Endodermal cell (in vitro differentiated cells): ENCODE measurements at regions not wholly inside any gene's neighbourhood (a gene's known extent, or its start where the extent isn't known, plus 50 kb on each side); places are given as distances from the start of the nearest gene placed in this dataset.

Experiments
- DNase-seq: peaks from one replicate; pipeline ENCODE4 v3.0.0-alpha.2; 2017
- H3K27ac ChIP-seq: 2 replicates; pipeline ENCODE4 v1.5.1; 2013; ENCODE audit warnings: mild to moderate bottlenecking, low read depth, low read length, moderate library complexity
- H3K27me3 ChIP-seq: 2 replicates; pipeline ENCODE4 v1.6.1; 2013; ENCODE audit warnings: mild to moderate bottlenecking, low read length, moderate library complexity; ENCODE audit not compliant: insufficient read depth, control insufficient read depth, poor library complexity, severe bottlenecking
- H3K36me3 ChIP-seq: 2 replicates; pipeline ENCODE4 v1.7.0; 2013; ENCODE audit warnings: mild to moderate bottlenecking, low read length, moderate library complexity; ENCODE audit not compliant: control insufficient read depth, insufficient read depth
- H3K4me1 ChIP-seq: one replicate; pipeline ENCODE4 v1.7.0; 2013; ENCODE audit warnings: low read length; ENCODE audit not compliant: control insufficient read depth, insufficient read depth
- H3K4me3 ChIP-seq: 2 replicates; pipeline ENCODE4 v1.5.1; 2013; ENCODE audit warnings: mild to moderate bottlenecking, low read length, moderate library complexity
- H3K9ac ChIP-seq: 2 replicates; pipeline ENCODE4 v1.6.1; 2013; ENCODE audit warnings: mild to moderate bottlenecking, low read length, moderate library complexity; ENCODE audit not compliant: poor library complexity, severe bottlenecking; ENCODE audit errors: extremely low read depth
- H3K9me3 ChIP-seq: 2 replicates; pipeline ENCODE4 v1.6.1; 2013; ENCODE audit warnings: mild to moderate bottlenecking, low read length, moderate library complexity; ENCODE audit not compliant: control insufficient read depth
- H3K27ac Mint-ChIP-seq: 2 replicates; pipeline ENCODE4 v1.8.0; 2020; ENCODE audit warnings: mixed read lengths
- H3K27me3 Mint-ChIP-seq: 2 replicates; pipeline ENCODE4 v1.8.0; 2021; ENCODE audit warnings: mild to moderate bottlenecking, mixed read lengths; ENCODE audit not compliant: insufficient read depth
- H3K36me3 Mint-ChIP-seq: 2 replicates; pipeline ENCODE4 v1.8.0; 2020; ENCODE audit warnings: low read depth, mixed read lengths
- H3K4me1 Mint-ChIP-seq: 2 replicates; pipeline ENCODE4 v1.8.0; 2020; ENCODE audit warnings: mixed read lengths
- H3K4me3 Mint-ChIP-seq: 2 replicates; pipeline ENCODE4 v1.8.0; 2020; ENCODE audit warnings: mild to moderate bottlenecking, moderate library complexity, mixed read lengths
- H3K9me3 Mint-ChIP-seq: 2 replicates; pipeline ENCODE4 v1.8.0; 2020; ENCODE audit warnings: mild to moderate bottlenecking, mixed read lengths
- CTCF ChIP-seq: fragments of 200-600 bp; sonication (generic); conservative IDR thresholded peaks from 2 replicates; pipeline ENCODE4 v1.5.0; 2021; ENCODE audit warnings: antibody characterized with exemption, mild to moderate bottlenecking
- WGBS, 2 experiments: methylation state at CpG; one replicate each; pipeline versions ENCODE4 v1.1.5 to v1.1.7; 2013; ENCODE audit warnings: missing lambda C conversion rate in 2 of 2, mixed read lengths in 1 of 2; ENCODE audit not compliant: insufficient coverage in 1 of 2, insufficient read length in 1 of 2; 5-methylcytosine and 5-hydroxymethylcytosine counted together

GRCh38 chrX:13169684-13170083 is 125.3 kb upstream of the FAM9C start:
- Histone ChIP-seq H3K27me3 (no peaks in the 10 kb centered on the region), H3K4me1 (peaks cover 5% of the 10 kb centered on the region), H3K9me3 (no peaks in the 10 kb centered on the region), H3K36me3 (no peaks in the 10 kb centered on the region), H3K9ac (no peak overlapping the region), H3K4me3 (no peak overlapping the region), H3K27ac (no peak overlapping the region)
- DNase-seq, result no peak
- Mint-ChIP-seq H3K4me3 (no peak overlapping the region), H3K27ac (no peak overlapping the region), H3K27me3 (no peaks in the 10 kb centered on the region), H3K9me3 (peaks cover 60% of the 10 kb centered on the region), H3K36me3 (no peaks in the 10 kb centered on the region), H3K4me1 (peaks cover 19% of the 10 kb centered on the region)
- TF ChIP-seq CTCF, result no peak
- 100% methylated on average over 2 of the region's 2 CpGs; no CpG with 5 or more reads in 1 of the 2 experiments for WGBS, 2 experiments

GRCh38 chrX:13168269-13168668 is 123.8 kb upstream of the FAM9C start:
- no peaks in the 10 kb centered on the region for H3K27me3 ChIP-seq
- DNase-seq, result no peak
- Mint-ChIP-seq H3K9me3 (peaks cover 55% of the 10 kb centered on the region), H3K4me3 (no peak overlapping the region), H3K36me3 (no peaks in the 10 kb centered on the region), H3K4me1 (peaks cover 26% of the 10 kb centered on the region), H3K27ac (no peak overlapping the region), H3K27me3 (no peaks in the 10 kb centered on the region)
- WGBS, 2 experiments, result 99% methylated on average over 5 of the region's 5 CpGs; no CpG with 5 or more reads in 1 of the 2 experiments
- peaks cover 5% of the 10 kb centered on the region for H3K4me1 ChIP-seq
- TF ChIP-seq CTCF, result no peak
- H3K27ac ChIP-seq, result no peak overlapping the region
- no peaks in the 10 kb centered on the region for H3K9me3 ChIP-seq
- no peak overlapping the region for H3K9ac ChIP-seq
- no peaks in the 10 kb centered on the region for H3K36me3 ChIP-seq
- no peak overlapping the region for H3K4me3 ChIP-seq

GRCh38 chrX:13167481-13168231 is 123.2 kb upstream of the FAM9C start:
- H3K27ac ChIP-seq, result peak overlapping the region; percentile 89
- peaks cover 26% of the 10 kb centered on the region for H3K4me1 Mint-ChIP-seq
- DNase-seq, result no peak
- no peak for TF ChIP-seq CTCF
- peaks cover 5% of the 10 kb centered on the region for H3K4me1 ChIP-seq
- no peaks in the 10 kb centered on the region for H3K27me3 Mint-ChIP-seq
- H3K36me3 Mint-ChIP-seq, result no peaks in the 10 kb centered on the region
- no peak overlapping the region for H3K9ac ChIP-seq
- no peak overlapping the region for H3K27ac Mint-ChIP-seq
- peaks cover 58% of the 10 kb centered on the region for H3K9me3 Mint-ChIP-seq
- WGBS, 2 experiments, result 88 to 90% methylated on average over 2 to 8 of the region's 9 CpGs
- no peak overlapping the region for H3K4me3 Mint-ChIP-seq
- no peaks in the 10 kb centered on the region for H3K9me3 ChIP-seq
- no peaks in the 10 kb centered on the region for H3K27me3 ChIP-seq
- no peaks in the 10 kb centered on the region for H3K36me3 ChIP-seq
- no peak overlapping the region for H3K4me3 ChIP-seq
